Tibial artery (tissue), 4 donors: ENCODE measurements at regions not wholly inside any gene's neighbourhood (a gene's known extent, or its start where the extent isn't known, plus 50 kb on each side); places are given as distances from the start of the nearest gene placed in this dataset.
"Not testable (repeated sequence)": the region's sequence is repeated elsewhere in the genome, so short reads cannot be mapped to it uniquely, and the experiment has no call there.

Source experiments
- DNase-seq, 2 donors: peaks; one replicate each; pipeline ENCODE4 v3.0.0-alpha.2; 2019
- H3K27ac ChIP-seq, 2 donors: fragments of 200-600 bp; sonication (generic) in 1 of 2; 1 replicate in 1 of 2; 2 replicates in 1 of 2; pipeline ENCODE4 v1.5.1; 2018 to 2019; ENCODE audit warnings: mild to moderate bottlenecking in 1 of 2
- H3K27me3 ChIP-seq, 2 donors: fragments of 200-600 bp; sonication (generic) in 1 of 2; one replicate each; pipeline versions ENCODE4 v1.5.1 to v1.6.0; 2016 to 2019
- H3K36me3 ChIP-seq, 3 donors: fragments of 200-600 bp; sonication (generic) in 2 of 3; one replicate each; pipeline ENCODE4 v1.5.1; 2016 to 2019; ENCODE audit warnings: mild to moderate bottlenecking in 2 of 3
- H3K4me1 ChIP-seq, 4 donors: fragments of 200-600 bp; sonication (generic) in 2 of 4; 1 replicate in 3 of 4; 2 replicates in 1 of 4; pipeline ENCODE4 v1.5.1; 2016 to 2019
- H3K4me3 ChIP-seq, 2 donors: fragments of 200-600 bp; sonication (generic) in 1 of 2; 1 replicate in 1 of 2; 2 replicates in 1 of 2; pipeline ENCODE4 v1.5.1; 2018 to 2019; ENCODE audit warnings: mild to moderate bottlenecking in 2 of 2
- H3K9me3 ChIP-seq, 3 donors: fragments of 200-600 bp; sonication (generic) in 1 of 3; one replicate each; pipeline ENCODE4 v1.5.1; 2016 to 2019
- CTCF ChIP-seq, 2 experiments: fragments of 200-600 bp in 1 of 2; fragments of 450-650 bp in 1 of 2; IDR thresholded peaks; one replicate each; pipeline ENCODE4 v1.5.1; 2017 to 2019; ENCODE audit warnings: antibody characterized with exemption in 2 of 2, mild to moderate bottlenecking in 1 of 2, moderate library complexity in 1 of 2
- intact Hi-C: fragments of 100-400 bp; cut with DNase I; formaldehyde crosslinking; loops from one replicate; pipeline ENCODE4 v1.15.0; 2023; ENCODE audit warnings: low total_unique reads

GRCh38 chr2:105515581-105516415 lies 116.9 kb upstream of the FHL2 start:
- intact Hi-C loops, result no loop called here

GRCh38 chr2:105514576-105514975 lies 115.7 kb upstream of the FHL2 start:
- TF ChIP-seq CTCF (IDR thresholded peaks at IDR 0.05), result no peak
- no peak for DNase-seq
- Histone ChIP-seq H3K27ac (no peak overlapping the region), H3K36me3 (no peaks in the 10 kb centered on the region), H3K4me1 (peaks cover 0 to 41% (median 37%) of the 10 kb centered on the region in 4 donors), H3K9me3 (no peaks in the 10 kb centered on the region), H3K27me3 (no peaks in the 10 kb centered on the region), H3K4me3 (no peak overlapping the region)
- intact Hi-C loops, result no loop called here

More at GRCh38 chr2:105515581-105516415, 116.9 kb upstream of the FHL2 start:
- Histone ChIP-seq H3K27ac (no peak overlapping the region), H3K27me3 (no peaks in the 10 kb centered on the region), H3K36me3 (no peaks in the 10 kb centered on the region), H3K9me3 (no peaks in the 10 kb centered on the region), H3K4me1 (peaks cover 0 to 41% (median 37%) of the 10 kb centered on the region in 4 donors), H3K4me3 (no peak overlapping the region)
- no peak for TF ChIP-seq CTCF (IDR thresholded peaks at IDR 0.05)
- peak; percentile 36 to 77 for DNase-seq

- Histone ChIP-seq H3K4me1 (peaks cover 0 to 11% (median 9%) of the 10 kb centered on the region in 4 donors), H3K9me3 (no peaks in the 10 kb centered on the region), H3K27ac (no peak overlapping the region), H3K36me3 (no peaks in the 10 kb centered on the region), H3K4me3 (no peak overlapping the region), H3K27me3 (no peaks in the 10 kb centered on the region)
- no peak for DNase-seq
- no peak for TF ChIP-seq CTCF (IDR thresholded peaks at IDR 0.05)
- intact Hi-C loops, result no loop called here
These were observed 112.1 kb upstream of the FHL2 start for GRCh38 chr2:105510761-105511528.

- Histone ChIP-seq H3K27ac (no peak overlapping the region), H3K9me3 (no peaks in the 10 kb centered on the region), H3K4me3 (no peak overlapping the region), H3K4me1 (no peaks in the 10 kb centered on the region), H3K36me3 (no peaks in the 10 kb centered on the region), H3K27me3 (no peaks in the 10 kb centered on the region)
- intact Hi-C loops, result no loop called here
- DNase-seq, result no peak
- TF ChIP-seq CTCF (IDR thresholded peaks at IDR 0.05), result no peak
These were observed 110.6 kb upstream of the FHL2 start for GRCh38 chr2:105509269-105510086.

GRCh38 chr2:105506860-105507259 lies 108.0 kb upstream of the FHL2 start:
- H3K4me3 ChIP-seq, intact Hi-C loops, DNase-seq, H3K4me1 ChIP-seq, H3K36me3 ChIP-seq, H3K27me3 ChIP-seq, H3K9me3 ChIP-seq, H3K27ac ChIP-seq: not testable (repeated sequence)
